ENCODE measurements at regions not wholly inside any gene's neighbourhood (a gene's known extent, or its start where the extent isn't known, plus 50 kb on each side); places are given as distances from the start of the nearest gene placed in this dataset.

- H2BK120ac ChIP-seq (replicated peaks; ENCODE audit: low read depth, low read length): no peak overlapping the region
- H2AFZ ChIP-seq (ENCODE audit: low read length): no peak overlapping the region
- no peak overlapping the region for H2AK5ac ChIP-seq (ENCODE audit: low read depth, low read length)
- H3K36me3 ChIP-seq (ENCODE audit: control insufficient read depth in 2 of 4, insufficient read depth in 4 of 4, low read length in 3 of 4): no peaks in the 10 kb centered on the region
- no peaks in the 10 kb centered on the region for H3K27me3 ChIP-seq (replicated peaks in 1 of 4; ENCODE audit: control insufficient read depth in 3 of 4, extremely low read depth in 1 of 4, insufficient read depth in 3 of 4, low read length in 3 of 4)
- H4K91ac ChIP-seq (replicated peaks; ENCODE audit: insufficient read length, low read length): no peak overlapping the region
- TF ChIP-seq CBX8 (IDR thresholded peaks at IDR 0.05; ENCODE audit: borderline replicate concordance, low read depth, low read length) (no peak), HDAC2 (IDR thresholded peaks at IDR 0.05; ENCODE audit: borderline replicate concordance in 1 of 2, low read depth in 2 of 2, low read length in 2 of 2) (no peak), GABPA (IDR thresholded peaks at IDR 0.05; ENCODE audit: borderline replicate concordance, insufficient read depth, low read length) (no peak), KDM1A (IDR thresholded peaks at IDR 0.05; ENCODE audit: borderline replicate concordance, low read length) (no peak)
- no peaks in the 10 kb centered on the region for H3K79me1 ChIP-seq (ENCODE audit: low read depth, low read length)
- H3K56ac ChIP-seq (replicated peaks; ENCODE audit: insufficient read length, low read depth, low read length): no peak overlapping the region
- H3K9me3 ChIP-seq (ENCODE audit: insufficient read depth in 2 of 2, low read depth in 1 of 2, low read length in 1 of 2): peaks cover 64 to 87% of the 10 kb centered on the region in 2 experiments
- WGBS, 2 experiments (ENCODE audit: extremely low coverage in 1 of 2, insufficient coverage in 1 of 2, insufficient read length in 1 of 2, insufficient replicate concordance in 2 of 2, low coverage in 1 of 2, low lambda C conversion rate in 2 of 2, missing lambda C conversion rate in 1 of 2): 39% methylated on average over 2 of the region's 2 CpGs; no CpG with 5 or more reads in 1 of the 2 experiments
- no peaks in the 10 kb centered on the region for H3K79me2 ChIP-seq (ENCODE audit: control insufficient read depth in 1 of 2, insufficient read depth in 2 of 2, low read length in 2 of 2)
- H2BK12ac ChIP-seq (ENCODE audit: low read depth, low read length): no peak overlapping the region
- ChIA-PET POLR2A (ENCODE audit: partially characterized antibody) (no interaction called here), CTCF (ENCODE audit: partially characterized antibody) (no interaction called here)
- H3K4me3 ChIP-seq (ENCODE audit: extremely low read depth in 1 of 4, insufficient read depth in 2 of 4, low read depth in 3 of 4, low read length in 4 of 4): no peak overlapping the region
- H3K23me2 ChIP-seq (ENCODE audit: low read depth, low read length): no peaks in the 10 kb centered on the region
- no peak overlapping the region for H3K4ac ChIP-seq (replicated peaks; ENCODE audit: insufficient read length, low read depth, low read length)
- no peak overlapping the region for H3K27ac ChIP-seq (ENCODE audit: low read depth, low read length)
- H3K14ac ChIP-seq (ENCODE audit: insufficient read length): no peak overlapping the region
- no peak overlapping the region for H3K23ac ChIP-seq (ENCODE audit: insufficient read length)
- H4K20me1 ChIP-seq (replicated peaks in 1 of 2; ENCODE audit: control insufficient read depth in 1 of 2, insufficient read depth in 2 of 2, low read length in 2 of 2): no peaks in the 10 kb centered on the region
- no peak overlapping the region for H2BK20ac ChIP-seq (ENCODE audit: low read length)
- no peak for DNase-seq (ENCODE audit: low read depth in 1 of 2, low spot score in 2 of 2)
- no peak overlapping the region for H3K4me2 ChIP-seq (ENCODE audit: insufficient read depth in 1 of 2, low read depth in 2 of 2, low read length in 2 of 2)
- no peak overlapping the region for H2BK15ac ChIP-seq (ENCODE audit: low read length)
- H4K8ac ChIP-seq (ENCODE audit: extremely low read depth, insufficient read depth, low read length): no peak overlapping the region
- no peak overlapping the region for H2BK5ac ChIP-seq (ENCODE audit: low read depth, low read length)
- H3K18ac ChIP-seq (ENCODE audit: extremely low read depth, low read length): no peak overlapping the region
- no peak for FAIRE-seq
- H3K9ac ChIP-seq (replicated peaks in 1 of 4; ENCODE audit: extremely low read depth in 1 of 4, low read depth in 3 of 4, low read length in 3 of 4): no peak overlapping the region
- no peaks in the 10 kb centered on the region for H3K4me1 ChIP-seq (replicated peaks in 1 of 4; ENCODE audit: control insufficient read depth in 3 of 4, insufficient read depth in 4 of 4, low read length in 3 of 4)
- H4K5ac ChIP-seq (ENCODE audit: insufficient read length, low read depth, low read length): no peak overlapping the region
These were observed 688.8 kb downstream of the TMEM121 start for GRCh38 chr14:106215229-106215628.

All from H1 (cell line).